Right hindlimb (tissue), 1 donor: ENCODE measurements at regions not wholly inside any gene's neighbourhood (a gene's known extent, or its start where the extent isn't known, plus 50 kb on each side); places are given as distances from the start of the nearest gene placed in this dataset.
"Not testable (repeated sequence)": the region's sequence is repeated elsewhere in the genome, so short reads cannot be mapped to it uniquely, and the experiment has no call there.

Experiments used
- DNase-seq: peaks from one replicate; pipeline ENCODE4 v3.0.0-alpha.2; 2018

GRCh38 chr13:111413407-111414187, 93.2 kb downstream of the TEX29 start:
- DNase-seq = no peak

- no peak for DNase-seq
Measured at GRCh38 chr13:111414341-111414740, 93.9 kb downstream of the TEX29 start.

DNA sequence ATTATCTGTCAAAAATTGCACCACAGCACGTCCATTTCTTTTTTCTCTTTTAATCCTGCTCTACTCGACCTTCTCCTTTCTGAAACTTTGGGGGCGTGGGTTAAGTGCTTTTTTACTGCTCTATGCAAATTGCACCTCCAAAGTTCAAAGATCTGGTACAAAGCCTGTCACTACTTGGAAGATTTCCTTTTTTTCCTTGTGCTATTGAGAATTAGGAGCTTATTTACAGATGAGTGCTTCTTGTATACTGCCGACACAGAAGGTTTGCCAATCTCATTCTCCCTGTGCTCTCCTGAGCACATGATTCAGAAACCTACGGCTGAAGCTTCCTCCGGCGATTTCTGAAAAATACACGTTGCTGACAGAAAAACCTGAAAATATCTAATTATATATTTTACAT, 94.8 kb downstream of the TEX29 start:
- no peak for DNase-seq

DNA sequence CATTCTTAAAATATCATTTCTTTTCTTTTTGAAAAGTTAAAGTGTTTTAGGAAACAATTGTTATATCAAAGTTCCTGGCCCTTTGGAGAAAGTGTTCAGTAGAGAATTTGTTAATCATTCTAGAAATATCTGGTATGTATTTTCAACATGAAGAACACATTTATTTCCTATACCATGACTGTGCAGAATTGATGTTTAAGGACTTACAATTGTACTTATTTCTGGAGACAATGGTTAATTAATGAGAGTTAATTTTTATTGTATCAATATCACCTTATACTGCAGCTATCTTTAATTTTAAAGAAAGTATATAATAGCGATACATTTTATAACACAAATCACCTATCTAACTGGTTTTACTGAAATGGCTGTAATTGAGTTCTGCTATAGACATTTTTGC, 95.3 kb downstream of the TEX29 start:
- no peak for DNase-seq

DNA sequence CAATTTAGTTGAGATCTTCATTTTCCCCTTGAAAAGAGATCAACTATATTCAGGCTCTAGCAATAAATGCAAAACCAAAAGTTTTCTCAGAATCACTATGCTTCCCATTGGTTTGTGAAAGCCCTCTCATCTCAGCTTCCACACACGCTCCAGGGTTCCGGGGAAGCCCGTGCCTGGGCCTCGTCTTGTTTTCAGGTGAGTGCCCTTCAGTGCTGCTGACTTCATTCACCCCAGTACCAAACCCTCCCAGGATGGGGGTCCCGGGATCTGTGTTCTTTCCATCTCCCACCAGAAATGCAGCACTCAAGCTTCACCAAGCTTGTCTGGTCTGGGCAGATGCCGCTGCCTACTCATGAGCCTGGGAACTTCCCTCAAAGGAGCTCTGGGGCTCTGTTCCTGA, 97.7 kb downstream of the TEX29 start:
- no peak for DNase-seq

- DNase-seq = no peak
Measured at GRCh38 chr13:111420113-111420876, 99.9 kb downstream of the TEX29 start.

GRCh38 chr13:111421216-111421615, 100.8 kb downstream of the TEX29 start:
- DNase-seq = no peak

DNA sequence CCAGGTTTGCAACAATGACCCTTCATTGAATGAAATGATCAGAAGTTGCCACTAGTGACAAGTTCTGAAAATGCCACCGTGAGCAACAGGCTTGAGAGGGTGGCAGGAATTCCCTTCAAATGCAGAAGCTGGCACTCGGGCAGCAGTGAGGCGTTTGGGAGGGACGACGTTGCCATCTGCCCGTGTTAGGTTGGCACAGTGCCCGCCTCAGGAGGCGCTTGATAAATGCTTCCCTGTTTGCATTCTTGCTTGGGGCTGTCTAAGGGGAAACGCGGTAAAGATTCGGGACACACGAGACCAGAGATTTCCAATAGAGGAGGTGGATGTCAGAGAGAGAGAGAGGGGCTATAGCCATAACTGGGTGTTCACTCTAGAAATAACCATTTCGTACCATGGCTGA, 101.9 kb downstream of the TEX29 start:
- no peak for DNase-seq

DNA sequence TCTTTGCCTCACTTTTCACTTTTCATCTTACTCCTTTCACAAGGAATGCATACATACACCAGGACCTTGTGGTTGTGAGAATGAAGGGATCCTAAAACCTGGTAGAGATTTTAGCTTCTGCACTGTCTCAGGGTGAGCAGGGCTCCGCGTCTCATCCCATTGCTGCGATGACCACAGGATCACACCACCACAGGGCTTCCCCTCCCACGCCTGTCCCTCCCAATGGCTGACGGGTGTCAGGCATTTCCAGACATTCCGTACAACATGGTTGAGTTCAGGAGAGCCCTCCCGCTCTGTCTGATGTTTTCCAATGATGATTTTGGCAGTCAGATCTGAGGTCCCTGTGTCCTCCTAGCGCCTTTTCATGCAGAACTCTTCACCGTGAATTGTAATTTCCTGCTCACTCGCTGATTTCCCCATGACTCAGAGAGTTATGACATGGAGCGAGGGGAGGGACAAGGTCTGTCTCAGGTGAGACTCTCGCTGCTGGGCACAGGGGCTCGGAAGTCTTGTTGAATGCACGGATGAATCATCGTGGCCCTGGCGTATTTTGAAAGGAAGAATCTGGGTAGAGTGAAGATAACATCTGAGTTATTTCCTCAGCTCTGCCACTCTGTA, 102.8 kb downstream of the TEX29 start:
- no peak for DNase-seq

- no peak for DNase-seq
Measured at GRCh38 chr13:111424134-111424533, 103.7 kb downstream of the TEX29 start.

DNA sequence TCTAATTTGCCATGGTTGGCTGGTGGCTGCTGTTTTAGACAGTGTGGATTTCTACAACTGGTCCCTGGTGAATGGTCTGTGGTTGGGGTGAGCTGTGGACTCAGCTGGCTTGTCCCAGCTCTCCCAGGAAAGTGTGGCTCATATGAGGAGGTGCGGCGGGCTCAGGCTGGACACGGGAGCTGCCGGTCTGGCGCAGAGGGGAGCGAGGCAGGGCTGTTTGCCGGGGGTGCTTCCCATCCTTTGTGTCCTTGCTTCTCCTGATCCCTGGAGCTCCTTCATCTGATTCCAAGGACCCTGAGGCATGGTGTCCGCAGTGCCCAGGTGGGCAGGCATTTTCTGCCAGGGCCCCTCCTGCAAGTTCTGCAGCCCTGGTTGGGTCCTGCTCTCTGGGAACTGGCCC, 104.9 kb downstream of the TEX29 start:
- no peak for DNase-seq

DNA sequence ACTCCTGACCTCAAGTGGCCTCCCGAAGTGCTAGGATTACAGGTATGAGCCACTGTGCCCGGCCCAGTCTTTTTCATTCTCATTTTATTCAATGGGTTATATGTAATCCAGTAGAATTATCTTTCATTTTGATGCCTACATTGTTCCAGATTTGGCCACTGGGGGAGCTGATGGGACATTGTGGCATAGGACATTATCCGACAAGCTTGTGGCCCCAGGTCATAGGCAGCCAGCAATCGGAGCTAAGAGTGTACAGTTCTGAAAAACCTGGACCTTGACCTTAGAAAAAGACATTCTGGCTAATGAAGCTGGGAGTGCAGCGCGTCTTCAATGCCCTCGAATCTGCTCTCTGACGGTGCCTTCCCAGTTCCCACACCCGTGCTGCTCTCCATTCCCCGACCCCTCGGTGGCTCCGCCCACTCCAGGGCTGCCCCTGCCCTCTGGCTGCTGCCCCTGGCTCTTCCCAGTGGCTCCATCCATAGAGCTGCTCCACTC, 108.7 kb downstream of the TEX29 start:
- no peak for DNase-seq

- DNase-seq = no peak
Measured at GRCh38 chr13:111431206-111431605, 110.8 kb downstream of the TEX29 start.

DNA sequence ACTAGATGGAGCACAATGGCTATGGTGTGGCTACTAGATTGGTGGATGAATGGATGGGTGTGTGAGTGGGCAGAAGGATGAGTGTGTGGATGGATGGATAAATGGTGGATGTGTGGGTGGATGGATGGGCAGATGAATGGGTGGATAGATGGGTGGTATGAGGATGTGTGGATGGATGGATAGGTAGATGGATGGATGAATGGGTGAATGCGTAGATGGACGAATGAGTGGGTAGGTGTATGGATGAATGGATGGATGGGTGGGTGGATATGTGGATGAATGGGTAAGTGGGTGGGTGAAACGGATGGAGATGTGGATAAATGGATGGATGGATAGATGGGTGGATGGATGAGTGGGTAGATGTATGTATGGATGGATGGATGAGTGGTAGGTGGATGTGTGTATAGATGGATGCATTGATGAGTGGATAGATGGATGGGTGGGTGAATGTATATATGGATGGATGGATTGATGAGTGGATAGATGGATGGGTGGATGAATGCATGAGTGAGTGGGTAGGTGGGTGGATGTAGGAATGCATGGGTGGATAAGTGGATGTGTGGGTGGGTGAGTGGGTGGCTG, 114.2 kb downstream of the TEX29 start:
- no peak for DNase-seq

DNA sequence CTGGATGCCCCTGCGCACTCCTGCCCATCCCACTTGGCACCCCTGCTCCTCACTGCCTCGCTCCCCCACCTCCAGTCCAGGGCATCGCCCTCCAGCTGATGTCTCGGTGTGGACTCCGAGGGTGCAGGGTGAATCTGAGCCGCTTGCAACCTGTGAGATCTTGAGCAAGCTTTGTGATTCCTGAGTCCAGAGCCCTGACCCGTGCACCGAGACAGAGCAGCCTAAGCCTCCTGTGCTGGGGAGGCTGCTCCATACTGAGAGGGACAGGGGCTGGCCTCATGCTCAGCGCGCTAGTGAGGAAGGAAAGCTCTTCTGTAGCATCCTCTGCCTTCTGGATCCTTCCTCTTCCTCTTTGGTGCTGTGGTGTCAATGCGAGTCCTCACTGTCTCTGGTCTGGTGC, 116.0 kb downstream of the TEX29 start:
- no peak for DNase-seq

GRCh38 chr13:111437417-111437816, 117.0 kb downstream of the TEX29 start:
- no peak for DNase-seq

- DNase-seq = no peak
Measured at GRCh38 chr13:111437856-111438547, 117.6 kb downstream of the TEX29 start.

DNA sequence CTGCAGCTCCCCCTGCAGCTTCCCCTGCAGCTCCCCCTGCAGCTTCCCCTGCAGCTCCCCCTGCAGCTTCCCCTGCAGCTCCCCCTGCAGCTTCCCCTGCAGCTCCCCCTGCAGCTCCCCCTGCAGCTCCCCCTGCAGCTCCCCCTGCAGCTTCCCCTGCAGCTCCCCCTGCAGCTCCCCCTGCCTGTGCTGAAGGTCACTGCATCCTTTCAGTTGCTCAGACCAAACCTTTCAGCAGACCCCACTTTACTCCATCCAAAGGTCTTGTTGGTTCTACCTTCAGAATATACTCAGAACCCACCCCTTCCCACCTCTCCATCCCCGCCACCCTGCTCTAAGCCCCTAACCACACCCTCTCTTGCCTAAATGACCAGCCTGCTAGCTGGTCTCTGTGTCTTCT, 120.0 kb downstream of the TEX29 start:
- not testable (repeated sequence) for DNase-seq

GRCh38 chr13:111443981-111444380, 123.5 kb downstream of the TEX29 start:
- DNase-seq = no peak

DNA sequence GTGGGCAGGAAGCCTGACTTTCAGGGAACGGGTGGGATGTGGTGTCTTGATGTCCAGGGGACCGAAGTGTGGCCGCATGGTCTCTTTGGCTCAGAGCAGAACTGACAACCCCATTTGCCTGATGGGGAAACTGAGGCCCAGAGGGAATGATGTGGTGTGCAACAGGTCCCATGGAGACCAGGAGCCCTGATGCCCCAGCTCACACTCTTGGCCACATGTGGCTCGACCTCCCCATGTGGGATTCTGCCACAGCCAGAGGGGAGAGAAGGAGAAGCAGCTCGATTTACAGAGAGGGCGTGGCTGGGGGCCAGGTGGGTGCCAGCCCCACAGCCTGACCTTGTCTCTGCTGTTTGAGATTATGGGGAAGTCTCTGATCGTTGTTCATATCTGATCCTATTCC, 128.1 kb downstream of the TEX29 start:
- DNase-seq = no peak

GRCh38 chr13:111449041-111449440, 128.6 kb downstream of the TEX29 start:
- no peak for DNase-seq

DNA sequence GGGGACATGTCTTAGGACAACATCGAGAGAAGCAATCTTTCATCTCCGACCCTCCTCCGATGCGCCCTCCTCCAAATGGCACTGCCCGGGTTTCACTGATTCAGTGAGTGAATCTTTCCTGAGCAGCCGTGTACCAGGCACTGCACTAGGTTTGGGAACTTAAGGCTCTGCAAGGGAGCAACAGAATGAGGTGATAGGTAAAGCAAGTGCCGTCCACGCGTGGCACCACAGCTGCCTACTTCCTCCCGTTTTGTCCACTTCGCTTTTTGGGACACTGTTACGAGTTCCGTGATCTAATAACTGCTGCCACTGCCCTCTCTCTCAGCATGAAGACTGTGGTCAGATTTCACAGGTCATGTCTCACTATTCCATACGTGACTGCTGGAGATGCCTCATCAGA, 131.0 kb downstream of the TEX29 start:
- no peak for DNase-seq
